Vagina (tissue), 2 donors: ENCODE measurements at regions not wholly inside any gene's neighbourhood (a gene's known extent, or its start where the extent isn't known, plus 50 kb on each side); places are given as distances from the start of the nearest gene placed in this dataset.

Source experiments
- POLR2A ChIP-seq, 2 donors: fragments of 450-650 bp; IDR thresholded peaks; one replicate each; pipeline ENCODE4 v1.6.1; 2017; ENCODE audit warnings: antibody characterized with exemption in 2 of 2, mild to moderate bottlenecking in 2 of 2, moderate library complexity in 2 of 2
- POLR2AphosphoS5 ChIP-seq, 2 donors: sonication (generic); formaldehyde crosslinking; IDR thresholded peaks; one replicate each; pipeline ENCODE4 v1.9.0; 2017; ENCODE audit warnings: antibody characterized with exemption in 2 of 2, mild to moderate bottlenecking in 2 of 2, low read depth in 1 of 2; ENCODE audit not compliant: insufficient read depth in 1 of 2

- TF ChIP-seq POLR2AphosphoS5 (IDR thresholded peaks at IDR 0.05; ENCODE audit: insufficient read depth in 1 of 2, low read depth in 1 of 2) (no peak), POLR2A (IDR thresholded peaks at IDR 0.05) (no peak)
Observed at GRCh38 chr5:38663249-38663648, 106.8 kb upstream of the LIFR start.
